CD4-positive, CD25-positive, alpha-beta regulatory T cell (primary cell): ENCODE measurements at regions not wholly inside any gene's neighbourhood (a gene's known extent, or its start where the extent isn't known, plus 50 kb on each side); places are given as distances from the start of the nearest gene placed in this dataset.

Experiments used
- ATAC-seq, 2 donors: fragments of 150-1000 bp; cut with Tn5 transposase; one replicate each; pipeline ENCODE4 v1.10.0; 2021; ENCODE audit warnings: low read depth in 2 of 2, moderate number of reproducible peaks in 2 of 2, moderate library complexity in 1 of 2
- DNase-seq, 3 donors: peaks; one replicate each; pipeline versions ENCODE4 v3.0.0 to v3.0.0-alpha.2; 2012 to 2022; ENCODE audit warnings: mixed read lengths in 1 of 3
- H3K27ac ChIP-seq: one replicate; pipeline ENCODE4 v1.7.0; 2013; ENCODE audit warnings: mild to moderate bottlenecking, low read length; ENCODE audit not compliant: insufficient read depth, poor library complexity, severe bottlenecking
- H3K27me3 ChIP-seq: one replicate; pipeline ENCODE4 v1.7.0; 2013; ENCODE audit warnings: low read length; ENCODE audit not compliant: control insufficient read depth, insufficient read depth
- H3K36me3 ChIP-seq: one replicate; pipeline ENCODE4 v1.7.0; 2013; ENCODE audit warnings: mild to moderate bottlenecking, low read length, moderate library complexity; ENCODE audit not compliant: control insufficient read depth, insufficient read depth
- H3K4me1 ChIP-seq: 2 replicates; pipeline ENCODE4 v1.7.0; 2013; ENCODE audit warnings: mild to moderate bottlenecking, low read length; ENCODE audit not compliant: insufficient read depth, control insufficient read depth, poor library complexity, severe bottlenecking
- H3K4me3 ChIP-seq: one replicate; pipeline ENCODE4 v1.7.0; 2013; ENCODE audit warnings: low read depth, mild to moderate bottlenecking, low read length, moderate library complexity
- H3K9me3 ChIP-seq, 2 experiments: 1 replicate in 1 of 2; 2 replicates in 1 of 2; pipeline ENCODE4 v1.7.0; 2013; ENCODE audit warnings: low read length in 2 of 2, mild to moderate bottlenecking in 1 of 2, moderate library complexity in 1 of 2; ENCODE audit not compliant: control insufficient read depth in 2 of 2
- H3K27ac Mint-ChIP-seq, 3 donors: one replicate each; pipeline ENCODE4 v1.8.0; 2020 to 2022; ENCODE audit warnings: mild to moderate bottlenecking in 3 of 3, mixed read lengths in 3 of 3, moderate library complexity in 2 of 3
- H3K27me3 Mint-ChIP-seq: one replicate; pipeline ENCODE4 v1.8.0; 2022; ENCODE audit warnings: mild to moderate bottlenecking, mixed read lengths
- H3K36me3 Mint-ChIP-seq: one replicate; pipeline ENCODE4 v1.8.0; 2020; ENCODE audit warnings: mixed read lengths
- H3K4me1 Mint-ChIP-seq, 4 donors: one replicate each; pipeline ENCODE4 v1.8.0; 2020 to 2022; ENCODE audit warnings: mixed read lengths in 4 of 4, mild to moderate bottlenecking in 1 of 4
- H3K4me3 Mint-ChIP-seq, 4 donors: one replicate each; pipeline ENCODE4 v1.8.0; 2020 to 2022; ENCODE audit warnings: mild to moderate bottlenecking in 4 of 4, mixed read lengths in 4 of 4, moderate library complexity in 3 of 4
- H3K9me3 Mint-ChIP-seq, 7 donors: one replicate each; pipeline ENCODE4 v1.8.0; 2020 to 2022; ENCODE audit warnings: mixed read lengths in 7 of 7, mild to moderate bottlenecking in 3 of 7, moderate library complexity in 2 of 7

DNA sequence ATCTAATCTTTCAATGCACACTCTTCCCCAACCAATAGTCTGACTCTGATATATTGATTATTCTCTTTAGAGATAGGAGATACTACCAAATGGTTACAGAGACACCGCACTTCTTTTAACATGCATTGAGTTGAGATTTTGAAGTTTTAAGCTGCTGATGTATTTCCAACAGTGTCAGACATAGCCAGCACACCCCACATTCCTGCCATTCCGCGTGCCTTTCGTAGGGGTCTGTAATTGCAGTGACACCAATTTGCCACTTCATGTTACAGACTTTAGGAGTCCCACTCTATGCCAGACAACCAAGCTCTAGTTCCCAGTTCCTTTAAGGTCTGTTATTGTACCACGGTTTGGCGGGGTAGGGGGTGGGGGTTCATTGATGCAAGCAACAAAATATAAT, 618.2 kb upstream of the FRG1 start:
- no peak for ATAC-seq
- peaks cover 0 to 10% (median 5%) of the 10 kb centered on the region in 7 donors for H3K9me3 Mint-ChIP-seq
- no peaks in the 10 kb centered on the region for H3K4me1 Mint-ChIP-seq
- no peak for DNase-seq
- no peaks in the 10 kb centered on the region for H3K27me3 ChIP-seq
- H3K36me3 Mint-ChIP-seq = no peaks in the 10 kb centered on the region
- H3K36me3 ChIP-seq = no peaks in the 10 kb centered on the region
- no peak overlapping the region for H3K4me3 Mint-ChIP-seq
- no peaks in the 10 kb centered on the region for H3K9me3 ChIP-seq
- H3K27ac ChIP-seq = no peak overlapping the region
- no peak overlapping the region for H3K4me3 ChIP-seq
- H3K4me1 ChIP-seq = no peaks in the 10 kb centered on the region
- no peaks in the 10 kb centered on the region for H3K27me3 Mint-ChIP-seq
- no peak overlapping the region for H3K27ac Mint-ChIP-seq

DNA sequence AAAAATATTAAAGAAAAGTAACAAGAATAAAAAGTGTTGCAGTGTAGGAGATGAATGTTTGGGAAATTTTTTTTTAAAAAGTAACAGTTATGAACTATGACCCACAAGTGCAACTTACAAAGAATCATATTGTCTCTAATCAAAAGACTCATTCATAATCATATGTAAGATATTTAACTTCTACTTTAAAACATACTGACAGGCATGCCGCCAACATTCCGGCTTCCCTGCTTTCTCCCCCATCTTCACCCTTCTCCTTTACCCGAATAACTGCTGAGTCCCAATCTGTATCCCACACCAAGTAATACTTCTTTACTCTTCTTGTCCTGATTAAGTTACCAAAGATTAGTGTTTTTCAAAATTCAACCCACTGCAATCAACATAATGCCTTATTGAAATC, 598.8 kb upstream of the FRG1 start:
- H3K9me3 Mint-ChIP-seq = peaks cover 0 to 25% (median 11%) of the 10 kb centered on the region in 7 donors
- H3K36me3 Mint-ChIP-seq = no peaks in the 10 kb centered on the region
- Histone ChIP-seq H3K27me3 (no peaks in the 10 kb centered on the region), H3K9me3 (peaks cover 0 to 2% of the 10 kb centered on the region in 2 experiments), H3K4me3 (no peak overlapping the region), H3K36me3 (no peaks in the 10 kb centered on the region), H3K4me1 (no peaks in the 10 kb centered on the region), H3K27ac (no peak overlapping the region)
- H3K4me3 Mint-ChIP-seq = no peak overlapping the region
- H3K4me1 Mint-ChIP-seq = no peaks in the 10 kb centered on the region
- H3K27me3 Mint-ChIP-seq = no peaks in the 10 kb centered on the region
- no peak for ATAC-seq
- no peak overlapping the region for H3K27ac Mint-ChIP-seq
- DNase-seq = no peak

DNA sequence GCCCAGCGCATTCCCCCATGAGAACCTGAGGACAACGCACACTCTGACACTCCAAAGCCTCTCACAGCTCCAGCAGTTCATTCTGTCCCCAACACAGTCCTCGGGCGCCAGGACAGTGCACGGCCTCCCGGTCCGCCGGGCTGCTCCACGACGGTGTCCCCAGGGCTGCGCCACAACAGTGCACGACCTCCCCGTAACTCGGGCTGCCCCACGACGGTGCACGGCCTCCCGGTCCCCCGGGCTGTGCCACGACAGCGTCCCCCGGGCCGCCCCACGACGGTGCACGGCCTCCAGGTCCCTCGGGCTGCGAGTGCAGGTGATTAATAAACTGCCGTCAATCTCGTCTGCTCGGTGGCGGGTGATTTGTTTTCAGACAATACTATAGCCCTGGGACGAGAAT, 585.1 kb upstream of the FRG1 start:
- Mint-ChIP-seq H3K9me3 (peaks cover 0 to 9% (median 6%) of the 10 kb centered on the region in 7 donors), H3K27me3 (no peaks in the 10 kb centered on the region), H3K27ac (no peak overlapping the region), H3K4me1 (no peaks in the 10 kb centered on the region), H3K4me3 (no peak overlapping the region), H3K36me3 (no peaks in the 10 kb centered on the region)
- H3K9me3 ChIP-seq = no peaks in the 10 kb centered on the region
- ATAC-seq (no peak), DNase-seq (no peak)
- no peaks in the 10 kb centered on the region for H3K4me1 ChIP-seq
- no peak overlapping the region for H3K4me3 ChIP-seq
- H3K27ac ChIP-seq = no peak overlapping the region
- no peaks in the 10 kb centered on the region for H3K27me3 ChIP-seq
- H3K36me3 ChIP-seq = no peaks in the 10 kb centered on the region

DNA sequence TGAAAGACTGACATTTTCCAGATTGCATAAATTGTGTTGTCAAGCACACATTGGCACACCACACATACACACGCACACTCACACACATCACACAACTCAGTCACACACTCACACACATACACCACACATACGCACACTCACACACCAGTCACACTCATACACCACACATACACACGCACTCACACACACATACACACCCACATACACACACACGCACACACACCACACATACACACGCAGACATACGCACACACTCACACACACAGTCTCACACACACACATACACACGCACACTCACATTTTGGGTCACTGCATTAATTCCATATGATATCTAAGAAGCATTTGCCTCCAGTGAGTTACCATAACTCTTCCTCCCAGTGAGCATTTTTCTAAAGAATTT, 578.3 kb upstream of the FRG1 start:
- Histone ChIP-seq H3K36me3 (no peaks in the 10 kb centered on the region), H3K4me3 (no peak overlapping the region), H3K9me3 (no peaks in the 10 kb centered on the region), H3K27me3 (no peaks in the 10 kb centered on the region), H3K4me1 (no peaks in the 10 kb centered on the region), H3K27ac (no peak overlapping the region)
- Mint-ChIP-seq H3K36me3 (no peaks in the 10 kb centered on the region), H3K27me3 (no peaks in the 10 kb centered on the region), H3K4me1 (no peaks in the 10 kb centered on the region), H3K4me3 (no peak overlapping the region), H3K27ac (peak overlapping the region in 1 of 3 donors; percentile 39), H3K9me3 (peaks cover 0 to 16% (median 4%) of the 10 kb centered on the region in 7 donors)
- no peak for ATAC-seq
- no peak for DNase-seq

DNA sequence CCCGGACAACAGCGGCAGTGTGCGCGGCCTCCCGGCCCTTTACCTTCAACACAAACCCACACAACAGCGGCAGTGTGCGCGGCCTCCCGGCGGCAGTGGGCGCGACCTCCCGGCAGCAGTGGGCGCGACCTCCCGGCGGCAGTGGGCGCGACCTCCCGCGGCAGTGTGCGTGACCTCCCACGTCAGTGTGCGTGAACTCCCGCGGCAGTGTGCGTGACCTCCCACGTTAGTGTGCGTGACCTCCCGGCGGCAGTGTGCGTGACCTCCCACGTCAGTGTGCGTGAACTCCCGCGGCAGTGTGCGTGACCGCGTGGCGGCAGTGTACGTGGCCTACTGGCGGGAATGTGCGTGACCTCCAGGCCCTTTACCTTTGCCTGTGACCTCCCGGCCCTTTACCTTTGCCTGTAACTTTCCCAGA, 576.6 kb upstream of the FRG1 start:
- Mint-ChIP-seq H3K27ac (no peak overlapping the region), H3K36me3 (no peaks in the 10 kb centered on the region), H3K4me3 (no peak overlapping the region), H3K27me3 (no peaks in the 10 kb centered on the region), H3K9me3 (peaks cover 0 to 16% (median 5%) of the 10 kb centered on the region in 7 donors), H3K4me1 (no peaks in the 10 kb centered on the region)
- Histone ChIP-seq H3K27me3 (no peaks in the 10 kb centered on the region), H3K36me3 (no peaks in the 10 kb centered on the region), H3K27ac (no peak overlapping the region), H3K9me3 (no peaks in the 10 kb centered on the region), H3K4me1 (no peaks in the 10 kb centered on the region), H3K4me3 (no peak overlapping the region)
- no peak for ATAC-seq
- DNase-seq = no peak

DNA sequence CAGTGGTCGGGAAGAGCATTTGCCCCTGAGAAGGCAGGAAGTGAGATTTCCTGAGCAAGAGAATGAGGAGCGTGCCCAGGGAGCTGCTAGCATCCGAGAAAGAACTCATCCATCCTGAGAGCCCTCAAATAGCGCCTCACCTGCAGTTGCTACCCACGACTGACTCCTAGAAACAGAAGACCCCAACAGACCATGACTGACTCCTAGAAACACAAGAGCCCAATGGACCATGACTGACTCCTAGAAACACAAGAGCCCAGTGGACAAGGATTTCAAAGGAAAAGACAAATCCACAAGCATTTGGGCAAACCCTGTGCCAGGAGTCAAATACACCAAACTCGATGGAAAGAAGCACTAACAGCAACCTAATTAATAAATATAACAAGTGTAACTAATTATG, 575.2 kb upstream of the FRG1 start:
- no peaks in the 10 kb centered on the region for H3K4me1 ChIP-seq
- no peak overlapping the region for H3K27ac ChIP-seq
- H3K27ac Mint-ChIP-seq = peak overlapping the region in 1 of 3 donors; percentile 60
- H3K27me3 ChIP-seq = no peaks in the 10 kb centered on the region
- no peak overlapping the region for H3K4me3 Mint-ChIP-seq
- no peaks in the 10 kb centered on the region for H3K4me1 Mint-ChIP-seq
- H3K9me3 Mint-ChIP-seq = peaks cover 0 to 11% (median 4%) of the 10 kb centered on the region in 7 donors
- H3K36me3 ChIP-seq = no peaks in the 10 kb centered on the region
- H3K9me3 ChIP-seq = no peaks in the 10 kb centered on the region
- H3K27me3 Mint-ChIP-seq = no peaks in the 10 kb centered on the region
- no peak for DNase-seq
- no peak overlapping the region for H3K4me3 ChIP-seq
- no peak for ATAC-seq
- no peaks in the 10 kb centered on the region for H3K36me3 Mint-ChIP-seq

DNA sequence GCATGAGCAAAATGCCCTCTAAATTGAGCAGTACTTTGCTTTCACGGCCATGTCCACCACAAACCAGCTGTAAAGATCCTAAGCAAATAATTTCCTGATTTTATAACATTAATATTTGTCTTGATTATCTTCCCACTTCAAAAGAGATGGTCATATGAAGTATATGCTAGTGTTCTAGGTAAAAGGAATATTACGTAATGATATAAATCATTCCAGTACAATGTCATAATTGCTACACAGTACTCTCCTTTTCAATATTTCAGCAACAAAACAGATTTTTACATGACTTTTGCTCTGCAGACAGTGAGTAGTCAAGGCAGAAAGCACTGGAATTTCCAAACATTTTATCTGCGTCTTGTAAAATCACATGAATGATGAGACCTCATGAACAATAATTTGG, 572.8 kb upstream of the FRG1 start:
- H3K27ac ChIP-seq = no peak overlapping the region
- no peaks in the 10 kb centered on the region for H3K9me3 ChIP-seq
- no peak for ATAC-seq
- H3K36me3 ChIP-seq = no peaks in the 10 kb centered on the region
- no peaks in the 10 kb centered on the region for H3K27me3 ChIP-seq
- H3K27me3 Mint-ChIP-seq = no peaks in the 10 kb centered on the region
- H3K27ac Mint-ChIP-seq = no peak overlapping the region
- peaks cover 0 to 3% (median 0%) of the 10 kb centered on the region in 7 donors for H3K9me3 Mint-ChIP-seq
- H3K4me3 Mint-ChIP-seq = no peak overlapping the region
- no peaks in the 10 kb centered on the region for H3K4me1 ChIP-seq
- no peak overlapping the region for H3K4me3 ChIP-seq
- DNase-seq = no peak
- no peaks in the 10 kb centered on the region for H3K36me3 Mint-ChIP-seq
- no peaks in the 10 kb centered on the region for H3K4me1 Mint-ChIP-seq

DNA sequence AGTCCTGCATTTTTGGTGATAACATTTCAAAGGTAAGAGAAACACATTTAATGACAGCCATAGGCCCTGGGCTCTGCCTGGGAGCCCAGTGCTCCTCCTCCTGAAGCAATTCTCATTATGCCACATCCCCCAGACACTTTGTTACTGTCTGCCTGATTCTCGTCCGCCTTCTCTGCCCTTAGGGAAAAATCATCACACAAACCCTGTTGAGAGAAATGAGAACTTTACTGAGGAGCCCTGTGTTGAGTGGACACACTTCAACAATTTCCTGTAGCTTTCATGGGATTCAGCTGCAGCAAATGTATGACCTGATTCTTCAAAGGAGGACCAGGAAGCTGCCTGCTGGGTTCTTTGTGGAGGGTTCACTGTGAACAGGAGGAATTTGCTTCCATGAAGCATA, 566.5 kb upstream of the FRG1 start:
- Mint-ChIP-seq H3K27me3 (no peaks in the 10 kb centered on the region), H3K36me3 (no peaks in the 10 kb centered on the region), H3K4me1 (no peaks in the 10 kb centered on the region), H3K27ac (no peak overlapping the region), H3K9me3 (peaks cover 2 to 16% (median 5%) of the 10 kb centered on the region in 7 donors), H3K4me3 (no peak overlapping the region)
- Histone ChIP-seq H3K36me3 (no peaks in the 10 kb centered on the region), H3K9me3 (no peaks in the 10 kb centered on the region), H3K4me3 (no peak overlapping the region), H3K4me1 (no peaks in the 10 kb centered on the region), H3K27me3 (no peaks in the 10 kb centered on the region), H3K27ac (no peak overlapping the region)
- ATAC-seq = no peak
- DNase-seq = no peak
